ENCODE measurements at regions not wholly inside any gene's neighbourhood (a gene's known extent, or its start where the extent isn't known, plus 50 kb on each side); places are given as distances from the start of the nearest gene placed in this dataset.
A peak's percentile ranks its signal among the peaks of the same experiment; 100 is the strongest.

GRCh38 chr2:150417278-150417677 is 70.2 kb downstream of the RND3 start:
- no peak for DNase-seq

GRCh38 chr2:150415022-150415421 is 72.4 kb downstream of the RND3 start:
- no peak for DNase-seq

GRCh38 chr2:150413910-150414309 is 73.6 kb downstream of the RND3 start:
- no peak for DNase-seq

- DNase-seq: no peak
These were observed 74.1 kb downstream of the RND3 start for GRCh38 chr2:150413366-150413765.

- DNase-seq: peak; percentile 86
These were observed 76.7 kb downstream of the RND3 start for GRCh38 chr2:150410809-150411208.

- no peak for DNase-seq
These were observed 78.3 kb downstream of the RND3 start for GRCh38 chr2:150409196-150409595.

- DNase-seq: no peak
These were observed 83.3 kb downstream of the RND3 start for GRCh38 chr2:150404147-150404546.

- DNase-seq: no peak
These were observed 84.0 kb downstream of the RND3 start for GRCh38 chr2:150403457-150403856.

GRCh38 chr2:150402953-150403352 is 84.5 kb downstream of the RND3 start:
- DNase-seq: no peak

GRCh38 chr2:150400849-150401248 is 86.6 kb downstream of the RND3 start:
- no peak for DNase-seq

- DNase-seq: no peak
These were observed 94.9 kb downstream of the RND3 start for GRCh38 chr2:150392614-150393013.

GRCh38 chr2:150391779-150392178 is 95.7 kb downstream of the RND3 start:
- no peak for DNase-seq

GRCh38 chr2:150389447-150389846 is 98.0 kb downstream of the RND3 start:
- peak; percentile 33 for DNase-seq

- no peak for DNase-seq
These were observed 99.2 kb downstream of the RND3 start for GRCh38 chr2:150388289-150388625.

- no peak for DNase-seq
These were observed 99.7 kb downstream of the RND3 start for GRCh38 chr2:150387586-150388288.

GRCh38 chr2:150385211-150385610 is 102.3 kb downstream of the RND3 start:
- DNase-seq: no peak

- DNase-seq: no peak
These were observed 103.9 kb downstream of the RND3 start for GRCh38 chr2:150383587-150383986.

- DNase-seq: no peak
These were observed 108.3 kb downstream of the RND3 start for GRCh38 chr2:150379166-150379565.

GRCh38 chr2:150378686-150379085 is 108.8 kb downstream of the RND3 start:
- no peak for DNase-seq

GRCh38 chr2:150376553-150377335 is 110.7 kb downstream of the RND3 start:
- DNase-seq: no peak

- no peak for DNase-seq
These were observed 112.1 kb downstream of the RND3 start for GRCh38 chr2:150375333-150375732.

GRCh38 chr2:150374492-150374891 is 113.0 kb downstream of the RND3 start:
- no peak for DNase-seq

GRCh38 chr2:150373374-150373773 is 114.1 kb downstream of the RND3 start:
- DNase-seq: no peak
